ENCODE measurements at regions not wholly inside any gene's neighbourhood (a gene's known extent, or its start where the extent isn't known, plus 50 kb on each side); places are given as distances from the start of the nearest gene placed in this dataset.

DNA sequence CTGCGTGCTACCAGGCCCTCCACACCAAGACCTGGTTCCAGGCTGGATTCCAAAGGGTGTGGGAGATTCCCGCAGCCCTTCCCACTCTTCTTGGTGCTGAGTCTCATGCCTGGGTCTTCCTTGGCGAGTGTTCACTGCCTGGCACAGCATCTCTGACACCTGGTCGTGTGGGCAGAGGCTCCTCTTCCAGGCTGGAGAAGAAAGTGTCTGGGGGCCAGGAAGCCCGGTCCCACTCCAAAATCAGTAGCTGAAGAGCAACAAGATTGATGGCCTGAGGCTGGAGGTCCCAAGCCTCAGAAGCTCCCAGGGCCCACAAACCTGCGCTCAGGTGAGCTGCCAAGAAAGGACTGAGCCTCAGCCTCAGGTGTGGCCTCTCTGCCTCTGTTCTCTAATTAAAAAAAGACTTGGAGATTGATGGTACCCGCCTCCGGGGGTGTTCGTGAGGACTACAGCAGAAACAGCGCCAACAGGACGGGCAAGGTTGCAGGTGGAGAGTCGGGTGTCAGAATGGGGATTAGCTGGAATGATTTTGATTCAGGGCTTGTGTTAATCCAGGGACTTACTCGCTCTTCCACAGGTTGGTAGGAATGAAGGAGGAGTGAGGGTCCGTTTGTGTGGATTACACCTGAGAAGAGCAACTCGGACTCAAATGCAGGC, 217.5 kb downstream of the TEX29 start:
- intact Hi-C loops (cut with DNase I), result no loop called here
- Histone ChIP-seq H3K27me3 (peaks cover 68% of the 10 kb centered on the region), H3K36me3 (no peaks in the 10 kb centered on the region), H3K27ac (no peak overlapping the region), H3K4me3 (no peak overlapping the region), H3K9me3 (no peaks in the 10 kb centered on the region), H3K4me1 (no peaks in the 10 kb centered on the region)
- TF ChIP-seq, protein P1, sequence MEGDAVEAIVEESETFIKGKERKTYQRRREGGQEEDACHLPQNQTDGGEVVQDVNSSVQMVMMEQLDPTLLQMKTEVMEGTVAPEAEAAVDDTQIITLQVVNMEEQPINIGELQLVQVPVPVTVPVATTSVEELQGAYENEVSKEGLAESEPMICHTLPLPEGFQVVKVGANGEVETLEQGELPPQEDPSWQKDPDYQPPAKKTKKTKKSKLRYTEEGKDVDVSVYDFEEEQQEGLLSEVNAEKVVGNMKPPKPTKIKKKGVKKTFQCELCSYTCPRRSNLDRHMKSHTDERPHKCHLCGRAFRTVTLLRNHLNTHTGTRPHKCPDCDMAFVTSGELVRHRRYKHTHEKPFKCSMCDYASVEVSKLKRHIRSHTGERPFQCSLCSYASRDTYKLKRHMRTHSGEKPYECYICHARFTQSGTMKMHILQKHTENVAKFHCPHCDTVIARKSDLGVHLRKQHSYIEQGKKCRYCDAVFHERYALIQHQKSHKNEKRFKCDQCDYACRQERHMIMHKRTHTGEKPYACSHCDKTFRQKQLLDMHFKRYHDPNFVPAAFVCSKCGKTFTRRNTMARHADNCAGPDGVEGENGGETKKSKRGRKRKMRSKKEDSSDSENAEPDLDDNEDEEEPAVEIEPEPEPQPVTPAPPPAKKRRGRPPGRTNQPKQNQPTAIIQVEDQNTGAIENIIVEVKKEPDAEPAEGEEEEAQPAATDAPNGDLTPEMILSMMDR (IDR thresholded peaks at IDR 0.05), result no peak
- ATAC-seq (no peak), DNase-seq (no peak)

DNA sequence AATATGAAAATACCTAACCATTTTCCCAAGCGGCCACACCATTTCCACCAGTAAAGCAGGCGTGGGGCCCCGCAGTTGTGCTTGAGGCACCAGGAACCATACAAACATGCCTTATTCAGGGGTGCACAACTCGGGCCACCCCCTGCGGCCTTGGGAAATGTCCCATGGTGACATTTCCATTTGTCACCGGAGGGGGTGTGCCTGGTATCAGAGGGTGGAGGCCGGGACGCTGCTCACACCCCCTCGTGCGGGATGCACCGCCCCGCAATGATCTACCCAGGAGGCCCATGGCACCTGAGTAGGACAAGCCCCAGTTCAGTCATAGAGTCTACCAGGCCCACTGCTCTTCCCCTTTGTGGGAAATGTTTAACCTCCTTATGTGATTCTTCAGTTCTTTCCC, 218.8 kb downstream of the TEX29 start:
- ATAC-seq (no peak), DNase-seq (no peak)
- H3K4me3 ChIP-seq, result no peak overlapping the region
- TF ChIP-seq, protein P1 (IDR thresholded peaks at IDR 0.05), result no peak
- peaks cover 58% of the 10 kb centered on the region for H3K27me3 ChIP-seq
- no peaks in the 10 kb centered on the region for H3K36me3 ChIP-seq
- H3K9me3 ChIP-seq, result no peaks in the 10 kb centered on the region
- no peaks in the 10 kb centered on the region for H3K4me1 ChIP-seq
- no peak overlapping the region for H3K27ac ChIP-seq
- intact Hi-C loops (cut with DNase I), result no loop called here

DNA sequence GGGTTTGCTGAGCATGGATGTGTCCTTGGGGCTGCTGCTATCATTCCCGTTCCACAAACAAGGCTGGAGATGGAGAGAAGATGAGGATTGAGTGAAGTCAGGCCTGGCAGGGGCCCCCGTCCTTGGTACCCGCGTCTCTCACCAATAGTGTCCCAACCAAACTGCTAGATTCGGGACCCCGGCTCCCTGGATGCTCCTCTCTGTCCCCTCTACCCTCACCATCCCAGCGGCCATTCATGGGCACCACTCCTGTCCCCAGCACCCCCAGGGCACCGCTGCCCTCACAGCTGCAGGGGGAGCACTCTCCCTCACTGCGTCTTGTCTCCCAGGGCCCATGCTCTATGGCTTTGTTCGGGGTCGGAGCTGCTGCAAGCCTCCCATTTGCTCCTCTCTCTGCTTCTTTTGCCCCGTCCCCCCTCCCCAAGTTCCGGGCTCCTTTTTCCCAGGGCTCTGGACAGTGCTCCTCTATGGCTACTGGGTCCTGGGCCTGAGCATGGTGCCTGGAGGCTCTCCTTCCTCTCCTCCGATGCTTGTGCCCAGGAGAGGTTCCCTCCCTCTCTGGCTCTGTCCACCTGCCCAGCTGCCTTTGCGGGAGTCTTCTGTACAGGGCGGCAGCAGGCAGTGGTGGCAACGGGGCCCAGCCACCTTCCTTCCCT, 219.5 kb downstream of the TEX29 start:
- Histone ChIP-seq H3K4me3 (no peak overlapping the region), H3K9me3 (no peaks in the 10 kb centered on the region), H3K27me3 (peaks cover 51% of the 10 kb centered on the region), H3K36me3 (no peaks in the 10 kb centered on the region), H3K4me1 (no peaks in the 10 kb centered on the region), H3K27ac (no peak overlapping the region)
- TF ChIP-seq, protein P1 (IDR thresholded peaks at IDR 0.05), result no peak
- no peak for ATAC-seq
- intact Hi-C loops (cut with DNase I), result no loop called here
- no peak for DNase-seq

DNA sequence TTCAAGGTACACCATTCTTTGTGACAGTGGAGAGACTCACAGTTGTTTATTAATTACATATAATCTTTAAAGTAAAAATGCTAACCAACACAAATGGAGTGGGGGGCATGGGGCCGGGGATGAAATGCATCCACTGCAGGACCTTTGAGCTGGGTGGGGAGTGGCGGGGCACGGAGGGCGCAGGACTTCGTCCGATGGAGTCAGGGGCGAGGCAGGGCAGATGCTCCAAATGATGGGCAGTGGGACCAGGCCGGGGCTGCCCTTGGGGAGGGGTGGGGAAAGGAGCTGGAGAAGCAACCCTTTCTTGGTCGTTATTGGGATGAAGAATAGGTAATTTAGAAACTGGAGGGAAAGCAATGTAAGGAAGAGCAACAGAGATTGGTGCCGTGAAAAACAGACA, 220.0 kb downstream of the TEX29 start:
- no peak overlapping the region for H3K27ac ChIP-seq
- no peak for ATAC-seq
- H3K9me3 ChIP-seq, result no peaks in the 10 kb centered on the region
- H3K36me3 ChIP-seq, result no peaks in the 10 kb centered on the region
- H3K4me1 ChIP-seq, result no peaks in the 10 kb centered on the region
- TF ChIP-seq, protein P1 (IDR thresholded peaks at IDR 0.05), result no peak
- intact Hi-C loops (cut with DNase I), result no loop called here
- DNase-seq, result no peak
- H3K27me3 ChIP-seq, result peaks cover 47% of the 10 kb centered on the region
- H3K4me3 ChIP-seq, result no peak overlapping the region

DNA sequence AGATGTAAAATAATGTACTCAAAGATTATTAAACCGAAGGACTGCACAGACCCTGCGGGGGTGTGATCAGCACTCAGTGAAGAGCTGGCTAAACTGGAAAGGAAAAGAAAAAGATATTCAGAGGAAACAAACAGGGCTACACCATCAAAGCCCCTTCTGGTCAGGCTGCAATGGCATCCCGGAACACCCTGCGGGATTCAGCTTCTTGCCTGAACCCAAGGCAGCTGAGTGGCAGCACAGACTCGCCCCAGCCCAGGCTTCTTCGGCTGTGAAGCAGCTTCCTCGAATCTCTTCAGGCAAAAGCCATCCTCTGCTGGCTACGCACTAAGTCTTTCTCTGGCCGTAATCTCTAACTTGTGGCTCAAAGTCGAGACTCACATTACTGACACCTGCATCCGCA, 220.9 kb downstream of the TEX29 start:
- TF ChIP-seq, protein P1 (IDR thresholded peaks at IDR 0.05), result no peak
- DNase-seq, result no peak
- Histone ChIP-seq H3K9me3 (no peaks in the 10 kb centered on the region), H3K36me3 (no peaks in the 10 kb centered on the region), H3K4me3 (no peak overlapping the region), H3K27ac (no peak overlapping the region), H3K27me3 (peaks cover 38% of the 10 kb centered on the region), H3K4me1 (no peaks in the 10 kb centered on the region)
- no peak for ATAC-seq
- intact Hi-C loops (cut with DNase I), result no loop called here

All from upper lobe of right lung (tissue), 1 donor.